Effector CD8-positive, alpha-beta T cell (primary cell): ENCODE measurements at regions not wholly inside any gene's neighbourhood (a gene's known extent, or its start where the extent isn't known, plus 50 kb on each side); places are given as distances from the start of the nearest gene placed in this dataset.
A peak's percentile ranks its signal among the peaks of the same experiment; 100 is the strongest.

Experiments
- DNase-seq: peaks from one replicate; lab custom pipeline; 2025; lab: John Stamatoyannopoulos, UW

GRCh38 chr16:6667393-6667792 lies 665.3 kb upstream of the RBFOX1 start:
- DNase-seq, result no peak

GRCh38 chr16:6665126-6665525 lies 667.5 kb upstream of the RBFOX1 start:
- no peak for DNase-seq

DNA sequence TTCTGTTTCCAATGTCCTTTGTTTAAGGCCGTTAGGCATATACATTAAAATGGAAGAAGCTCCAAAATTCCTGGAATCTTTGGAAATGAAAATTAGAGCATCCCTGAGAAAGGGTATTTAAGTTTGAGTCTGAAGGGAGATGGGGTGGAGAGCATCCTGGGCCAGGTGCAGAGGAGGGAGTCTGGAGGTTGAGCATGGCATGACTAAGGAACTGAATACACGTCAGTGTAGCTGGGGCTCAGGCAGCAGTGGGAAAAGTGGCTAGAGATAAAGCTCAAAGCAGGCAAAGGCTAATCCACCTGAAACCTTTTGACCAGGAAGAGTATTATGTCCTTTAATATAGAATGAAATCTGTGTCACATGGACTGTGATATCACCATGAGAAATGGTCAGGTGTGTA lies 669.0 kb upstream of the RBFOX1 start:
- DNase-seq, result no peak

- DNase-seq, result no peak
These were observed 675.9 kb upstream of the RBFOX1 start for GRCh38 chr16:6656760-6657159.

GRCh38 chr16:6646891-6647290 lies 685.8 kb upstream of the RBFOX1 start:
- no peak for DNase-seq

- no peak for DNase-seq
These were observed 686.7 kb upstream of the RBFOX1 start for GRCh38 chr16:6645768-6646568.

- no peak for DNase-seq
These were observed 687.7 kb upstream of the RBFOX1 start for GRCh38 chr16:6644916-6645315.

GRCh38 chr16:6643080-6643686 lies 689.5 kb upstream of the RBFOX1 start:
- DNase-seq, result peak; percentile 2

DNA sequence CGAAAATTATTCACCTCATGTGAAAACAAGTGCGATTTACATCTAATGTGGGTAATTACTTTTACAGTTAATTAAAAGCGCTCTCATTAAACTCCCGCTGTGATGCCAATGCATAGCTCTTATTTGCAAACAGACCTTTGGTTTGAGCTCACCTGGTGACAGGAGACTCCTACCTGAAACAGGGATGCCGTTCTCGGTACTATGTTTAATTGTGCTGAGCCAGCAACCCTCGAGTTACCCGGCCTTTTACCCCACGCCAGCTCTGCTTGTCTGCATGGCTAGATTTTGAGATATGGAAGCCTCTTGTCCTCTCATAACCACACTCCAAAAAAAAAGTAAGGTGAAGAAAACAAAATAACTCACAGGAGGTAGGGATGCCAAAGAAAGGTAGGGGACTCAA lies 690.4 kb upstream of the RBFOX1 start:
- no peak for DNase-seq

GRCh38 chr16:6641091-6641490 lies 691.6 kb upstream of the RBFOX1 start:
- no peak for DNase-seq

DNA sequence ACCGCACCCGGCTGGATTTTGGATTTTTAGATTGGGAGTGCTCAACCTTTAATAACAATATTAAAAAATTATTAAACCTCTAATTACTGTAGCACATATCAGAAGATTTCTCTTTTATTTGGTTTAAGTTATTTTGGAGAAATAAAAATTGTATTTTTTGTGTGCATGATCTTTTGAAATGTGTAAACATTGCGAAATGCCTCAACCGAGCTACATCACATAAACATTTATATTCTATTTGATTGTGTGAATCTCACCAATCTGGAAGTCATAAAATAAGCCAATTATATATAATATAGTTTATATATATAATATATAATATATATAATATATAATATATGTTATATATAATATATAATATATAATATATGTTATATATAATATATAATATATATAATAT lies 696.2 kb upstream of the RBFOX1 start:
- DNase-seq, result no peak

DNA sequence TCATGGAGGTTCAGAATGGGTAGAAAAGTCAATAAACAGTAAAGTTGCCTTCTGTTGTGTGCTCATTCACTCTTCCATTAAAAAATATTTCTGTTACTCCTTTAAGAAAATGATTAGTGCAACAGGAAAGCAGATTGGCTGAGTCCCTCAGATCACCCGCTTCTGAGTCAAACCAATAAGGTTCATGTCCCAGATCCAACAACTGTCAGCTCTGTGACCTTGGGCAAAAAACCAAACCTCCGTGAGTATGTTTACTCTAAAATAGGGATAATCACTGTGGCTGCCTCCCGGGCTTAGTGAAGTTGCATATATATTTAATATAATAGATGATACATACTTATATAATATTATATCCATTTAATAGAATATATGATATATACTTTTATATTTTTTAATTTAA lies 698.5 kb upstream of the RBFOX1 start:
- DNase-seq, result no peak

DNA sequence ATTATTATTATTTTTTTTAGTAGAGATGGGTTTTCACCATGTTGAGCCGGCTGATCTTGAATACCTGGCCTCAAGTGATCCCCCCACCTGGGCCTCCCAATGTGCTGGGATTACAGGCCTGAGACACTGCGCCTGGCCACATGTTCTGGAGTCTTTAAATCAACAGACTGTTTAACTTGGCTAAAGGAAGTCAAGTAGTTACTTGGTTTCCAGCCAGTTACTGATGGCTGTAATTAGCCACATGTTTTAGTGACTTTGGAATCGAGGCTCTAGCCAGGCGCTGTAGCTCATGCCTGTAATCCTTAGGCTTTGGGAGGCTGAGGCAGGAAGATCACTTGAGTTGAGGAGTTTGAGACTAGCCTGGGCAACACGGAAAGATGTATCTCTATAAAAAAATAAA lies 699.2 kb upstream of the RBFOX1 start:
- DNase-seq, result no peak

DNA sequence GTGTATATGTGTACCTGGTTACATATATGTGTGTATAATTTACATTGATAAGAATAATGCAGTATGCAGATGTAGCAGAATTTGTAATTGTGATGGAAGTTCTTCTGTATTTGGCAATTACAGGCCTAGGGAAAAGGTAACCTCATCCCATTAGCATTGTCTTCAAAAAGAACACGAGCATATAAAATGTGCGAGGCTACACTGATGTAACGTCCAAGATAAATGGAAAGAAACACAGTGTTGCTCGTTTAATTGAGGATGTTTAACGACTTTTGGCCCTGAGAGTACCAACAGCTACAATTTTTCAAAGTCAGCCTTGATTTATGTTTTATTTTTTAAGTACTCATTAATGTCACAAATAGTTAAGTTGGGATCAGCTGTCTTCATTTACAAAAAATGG lies 703.5 kb upstream of the RBFOX1 start:
- DNase-seq, result no peak

- no peak for DNase-seq
These were observed 707.0 kb upstream of the RBFOX1 start for GRCh38 chr16:6625606-6626005.

DNA sequence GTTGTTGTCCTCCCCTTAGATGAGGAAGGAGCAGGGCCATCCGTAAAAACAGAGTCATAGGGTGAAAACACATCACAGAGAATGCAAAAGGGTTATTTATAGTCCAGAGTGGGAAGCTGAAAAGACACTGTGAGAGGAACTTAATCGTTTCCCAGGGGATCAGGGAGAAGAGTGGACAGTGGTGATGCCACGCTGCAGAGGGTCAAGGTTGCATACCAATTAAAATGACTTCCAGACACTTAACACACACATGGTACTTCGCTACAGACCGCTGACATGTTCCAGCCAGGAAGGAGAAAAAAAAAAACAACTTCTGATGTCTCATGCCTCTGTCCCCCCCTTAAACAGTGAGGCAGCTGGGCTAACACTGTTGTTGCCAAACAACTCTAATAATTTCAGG lies 713.8 kb upstream of the RBFOX1 start:
- DNase-seq, result no peak

DNA sequence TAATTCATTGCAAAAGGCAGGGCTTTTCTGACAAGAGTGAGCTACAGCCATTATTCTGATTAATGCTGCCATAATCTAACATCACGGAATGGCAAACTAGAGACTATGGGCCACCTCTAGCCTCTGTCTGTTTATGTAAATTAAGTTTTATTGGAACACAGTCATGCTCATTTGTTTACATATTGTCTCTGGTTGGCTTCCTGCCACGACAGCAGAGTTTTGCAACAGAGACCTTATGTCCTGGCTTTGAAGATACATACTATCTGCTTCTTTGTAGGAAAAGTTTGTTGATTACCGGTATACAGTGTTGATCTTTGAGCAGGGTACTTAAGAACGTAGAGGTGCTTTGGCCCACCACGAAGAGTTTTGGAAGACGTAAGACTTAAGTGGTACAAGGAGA lies 715.9 kb upstream of the RBFOX1 start:
- DNase-seq, result no peak

GRCh38 chr16:6615636-6616035 lies 717.0 kb upstream of the RBFOX1 start:
- no peak for DNase-seq

DNA sequence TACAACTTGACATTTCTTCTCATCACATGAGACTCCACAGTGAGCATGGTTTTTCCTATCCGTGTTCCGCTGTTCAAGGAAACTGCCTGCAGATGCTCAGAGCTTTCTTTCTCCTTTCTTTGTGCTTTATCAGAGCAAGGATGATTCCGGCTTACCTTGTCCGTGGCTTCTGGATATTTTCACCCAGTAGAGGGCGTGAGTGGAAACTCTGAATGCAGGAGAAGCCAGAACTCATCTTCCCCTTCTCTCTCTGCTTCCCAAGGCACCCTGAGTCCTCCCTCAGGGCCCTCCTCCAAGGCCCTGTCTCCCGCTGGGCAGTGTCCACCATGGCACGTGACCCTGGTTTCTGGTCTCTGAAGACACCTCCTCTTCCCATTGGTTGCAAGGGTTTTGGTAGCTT lies 721.1 kb upstream of the RBFOX1 start:
- no peak for DNase-seq

- no peak for DNase-seq
These were observed 727.2 kb upstream of the RBFOX1 start for GRCh38 chr16:6605490-6605889.

GRCh38 chr16:6603780-6604325 lies 728.8 kb upstream of the RBFOX1 start:
- no peak for DNase-seq

DNA sequence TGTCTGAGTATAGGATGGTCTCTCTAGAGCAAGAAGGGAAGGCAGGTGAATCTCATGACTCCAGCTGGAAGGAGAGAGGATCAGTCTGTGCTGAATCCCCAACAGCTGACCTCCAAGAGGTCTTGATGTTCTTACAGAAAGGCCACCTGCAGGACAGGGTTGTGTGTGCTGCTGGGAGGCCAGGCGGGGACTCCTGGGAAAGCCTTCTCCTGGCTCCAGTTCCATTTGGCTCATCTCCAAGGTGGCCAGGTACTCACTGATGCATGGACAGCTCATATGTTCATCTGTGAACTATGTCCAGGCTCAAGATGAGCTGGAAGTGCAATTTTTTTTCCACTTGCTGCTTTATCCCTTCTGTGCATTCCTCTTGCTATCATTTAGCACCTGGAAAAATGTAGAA lies 730.2 kb upstream of the RBFOX1 start:
- DNase-seq, result no peak

- no peak for DNase-seq
These were observed 732.5 kb upstream of the RBFOX1 start for GRCh38 chr16:6600167-6600566.

- DNase-seq, result no peak
These were observed 738.8 kb upstream of the RBFOX1 start for GRCh38 chr16:6593799-6594198.
